ENCODE measurements at regions not wholly inside any gene's neighbourhood (a gene's known extent, or its start where the extent isn't known, plus 50 kb on each side); places are given as distances from the start of the nearest gene placed in this dataset.

DNA sequence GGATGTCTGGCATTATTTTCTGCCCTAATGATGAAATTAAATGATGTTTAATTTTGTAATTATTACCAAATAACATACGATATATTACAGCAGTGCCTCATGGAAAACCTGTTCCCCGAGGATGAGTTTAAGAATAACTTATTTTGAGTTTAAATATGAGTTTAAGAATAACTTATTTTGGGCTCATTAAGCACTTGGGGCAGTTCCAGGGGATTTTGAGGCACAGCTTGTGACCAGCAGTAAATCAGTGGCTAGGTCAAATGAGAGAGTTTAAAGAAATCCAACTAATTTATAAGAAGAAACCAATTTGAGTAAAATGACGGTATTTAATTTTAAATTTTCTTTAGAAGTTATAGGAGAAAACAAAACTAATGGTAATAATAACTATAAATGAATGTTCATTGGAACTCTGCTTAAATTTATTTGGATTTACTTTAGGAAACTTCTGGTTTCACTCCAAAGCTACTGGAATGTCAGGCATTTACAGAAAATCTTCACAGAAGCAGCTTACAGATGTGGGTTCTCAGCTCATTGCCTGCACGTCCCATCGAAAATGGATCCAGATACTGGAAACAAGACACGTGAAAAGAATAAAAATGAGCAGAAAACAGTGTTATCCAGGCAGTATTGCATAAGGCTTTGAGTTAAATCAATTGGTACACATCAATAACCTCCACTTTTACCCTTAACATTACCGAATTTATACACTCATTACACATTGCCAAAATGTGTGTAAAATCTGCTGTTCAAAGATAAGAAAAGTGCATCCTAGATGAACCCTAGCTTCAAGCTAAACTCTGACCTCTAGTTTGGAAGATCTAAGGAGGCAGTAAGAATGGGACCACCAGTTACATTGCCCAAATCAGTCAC lies 784.5 kb upstream of the IGFBP3 start:
- TF ChIP-seq CTBP1 (IDR thresholded peaks at IDR 0.05; ENCODE audit: borderline replicate concordance) (no peak), FOXM1 (IDR thresholded peaks at IDR 0.05; ENCODE audit: borderline replicate concordance) (no peak)

Measured in HEK293T (cell line).